ENCODE measurements at regions not wholly inside any gene's neighbourhood (a gene's known extent, or its start where the extent isn't known, plus 50 kb on each side); places are given as distances from the start of the nearest gene placed in this dataset.

DNA sequence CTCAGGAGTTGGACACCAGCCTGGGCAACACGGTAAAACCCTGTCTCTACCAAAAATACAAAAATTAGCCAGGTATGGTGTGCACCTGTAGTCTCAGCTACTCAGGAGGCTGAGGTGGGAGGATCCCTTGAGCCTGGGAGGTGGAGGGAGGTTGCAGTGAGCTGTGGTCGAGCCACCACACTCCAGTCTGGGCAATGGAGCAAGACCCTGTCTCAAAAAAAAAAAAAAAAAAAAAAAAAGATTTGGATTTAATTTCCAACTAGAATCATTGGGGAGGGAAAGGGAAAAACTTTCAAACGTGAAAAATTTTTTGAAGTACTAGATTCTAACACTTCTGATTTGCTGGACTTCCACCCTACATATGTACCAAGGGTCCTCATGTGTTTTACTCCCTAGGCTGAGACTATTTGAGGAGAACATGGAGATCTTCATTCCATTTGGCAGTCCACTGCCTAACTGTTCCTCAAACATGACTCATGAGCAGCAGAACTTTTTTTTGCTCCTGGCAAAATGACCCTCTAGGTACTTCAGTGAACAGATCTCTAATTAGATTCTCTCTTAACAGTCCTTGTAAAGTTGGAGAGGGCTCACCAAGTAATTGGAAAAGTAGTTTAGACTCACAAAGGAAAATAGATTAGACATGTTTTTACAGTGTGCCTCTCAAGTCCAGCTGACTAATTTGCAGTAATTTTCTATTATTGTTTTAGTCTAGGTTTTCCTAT is 267.6 kb downstream of the METTL4 start:
- intact Hi-C loops (cut with micrococcal nuclease): no loop called here
- no peak; the same call in 1 of the 2 replicates for ATAC-seq
- Histone ChIP-seq H3K9me2 (ENCODE audit: insufficient read depth) (no peaks in the 10 kb centered on the region), H3K79me2 (ENCODE audit: insufficient read depth, low read length) (no peaks in the 10 kb centered on the region), H3K36me3 (ENCODE audit: control insufficient read depth in 1 of 2, insufficient read depth in 2 of 2, low read length in 2 of 2) (no peaks in the 10 kb centered on the region), H3K9ac (ENCODE audit: low read length) (peak overlapping the region; percentile 57), H3K27ac (ENCODE audit: low read depth, low read length) (peak overlapping the region; percentile 25; the same call in 1 of the 2 replicates), H4K20me1 (ENCODE audit: insufficient read depth) (no peaks in the 10 kb centered on the region), H3K9me3 (ENCODE audit: control insufficient read depth in 1 of 2, insufficient read depth in 1 of 2, low read depth in 1 of 2, low read length in 2 of 2) (no peaks in the 10 kb centered on the region), H2AFZ (ENCODE audit: low read depth, low read length, poor library complexity, severe bottlenecking) (peak overlapping the region; percentile 79), H3K27me3 (ENCODE audit: insufficient read depth, low read length) (no peaks in the 10 kb centered on the region), H3K4me1 (ENCODE audit: control insufficient read depth in 1 of 2, insufficient read depth in 2 of 2, low read length in 2 of 2) (peaks cover 26 to 53% of the 10 kb centered on the region in 2 experiments), H3K4me2 (ENCODE audit: low read length) (peak overlapping the region; percentile 81), H3K4me3 (replicated peaks in 1 of 2; ENCODE audit: low read depth in 1 of 2, low read length in 2 of 2) (peak overlapping the region in 1 of 2 experiments; percentile 37; a peak in 2 of 4 replicates)
- ChIA-PET CTCF (no interaction called here), POLR2A (no interaction called here), RAD21 (ENCODE audit: low non-redundant PET in 1 of 2, low total read pairs in 2 of 2, uncharacterized antibody in 2 of 2, unreplicated experiment in 2 of 2) (interaction anchor here in 1 of 2 experiments (0.6 kb wide), 1 partner anchor 17 kb away, joined by 6 read pairs; no protein-coding TSS in a partner anchor)
- no peak for DNase-seq (ENCODE audit: low read depth, low spot score)
- BruUV-seq (replicated peaks): no TSS peak
- TF ChIP-seq POLR2AphosphoS5 (IDR thresholded peaks at IDR 0.05; ENCODE audit: low read depth, low read length) (no peak), SP1 (IDR thresholded peaks at IDR 0.05; ENCODE audit: low read depth) (no peak), ELF1 (IDR thresholded peaks at IDR 0.05; ENCODE audit: borderline replicate concordance, low read depth) (no peak), YY1 (IDR thresholded peaks at IDR 0.05; ENCODE audit: extremely low read depth, insufficient replicate concordance, low read depth, low read length) (no peak), FOSL1 (IDR thresholded peaks at IDR 0.05; ENCODE audit: low read depth) (peak; percentile 35; the same call in 1 of the 2 replicates), POLR2A (IDR thresholded peaks at IDR 0.05; ENCODE audit: borderline replicate concordance, extremely low read depth, insufficient read depth, insufficient read length) (no peak), JUND (IDR thresholded peaks at IDR 0.05) (peak; percentile 26; the same call in 1 of the 2 replicates), TCF7L2 (IDR thresholded peaks at IDR 0.05; ENCODE audit: borderline replicate concordance, extremely low read depth, insufficient read depth, insufficient read length) (no peak), EZH2phosphoT487 (IDR thresholded peaks at IDR 0.05; ENCODE audit: borderline replicate concordance) (no peak), ZNF274 (IDR thresholded peaks at IDR 0.05; ENCODE audit: low read depth, low read length) (no peak), EGR1 (IDR thresholded peaks at IDR 0.05; ENCODE audit: low read depth) (no peak), SRF (IDR thresholded peaks at IDR 0.05; ENCODE audit: low read depth) (no peak), ZFX (IDR thresholded peaks at IDR 0.05) (no peak), SIN3A (IDR thresholded peaks at IDR 0.05; ENCODE audit: low read depth) (no peak)
- TF ChIP-seq, protein P1, sequence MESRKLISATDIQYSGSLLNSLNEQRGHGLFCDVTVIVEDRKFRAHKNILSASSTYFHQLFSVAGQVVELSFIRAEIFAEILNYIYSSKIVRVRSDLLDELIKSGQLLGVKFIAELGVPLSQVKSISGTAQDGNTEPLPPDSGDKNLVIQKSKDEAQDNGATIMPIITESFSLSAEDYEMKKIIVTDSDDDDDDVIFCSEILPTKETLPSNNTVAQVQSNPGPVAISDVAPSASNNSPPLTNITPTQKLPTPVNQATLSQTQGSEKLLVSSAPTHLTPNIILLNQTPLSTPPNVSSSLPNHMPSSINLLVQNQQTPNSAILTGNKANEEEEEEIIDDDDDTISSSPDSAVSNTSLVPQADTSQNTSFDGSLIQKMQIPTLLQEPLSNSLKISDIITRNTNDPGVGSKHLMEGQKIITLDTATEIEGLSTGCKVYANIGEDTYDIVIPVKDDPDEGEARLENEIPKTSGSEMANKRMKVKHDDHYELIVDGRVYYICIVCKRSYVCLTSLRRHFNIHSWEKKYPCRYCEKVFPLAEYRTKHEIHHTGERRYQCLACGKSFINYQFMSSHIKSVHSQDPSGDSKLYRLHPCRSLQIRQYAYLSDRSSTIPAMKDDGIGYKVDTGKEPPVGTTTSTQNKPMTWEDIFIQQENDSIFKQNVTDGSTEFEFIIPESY (IDR thresholded peaks at IDR 0.05; ENCODE audit: extremely low read depth, insufficient replicate concordance, low read length): no peak
- TF ChIP-seq, protein P2, sequence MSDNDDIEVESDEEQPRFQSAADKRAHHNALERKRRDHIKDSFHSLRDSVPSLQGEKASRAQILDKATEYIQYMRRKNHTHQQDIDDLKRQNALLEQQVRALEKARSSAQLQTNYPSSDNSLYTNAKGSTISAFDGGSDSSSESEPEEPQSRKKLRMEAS (IDR thresholded peaks at IDR 0.05): 0 out of 2 replicates have a peak, but pooled peaks have one; percentile 3
- TF ChIP-seq, protein P3, sequence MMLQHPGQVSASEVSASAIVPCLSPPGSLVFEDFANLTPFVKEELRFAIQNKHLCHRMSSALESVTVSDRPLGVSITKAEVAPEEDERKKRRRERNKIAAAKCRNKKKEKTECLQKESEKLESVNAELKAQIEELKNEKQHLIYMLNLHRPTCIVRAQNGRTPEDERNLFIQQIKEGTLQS (IDR thresholded peaks at IDR 0.05): no peak; the same call in 1 of the 2 replicates
- TF ChIP-seq, protein P4, sequence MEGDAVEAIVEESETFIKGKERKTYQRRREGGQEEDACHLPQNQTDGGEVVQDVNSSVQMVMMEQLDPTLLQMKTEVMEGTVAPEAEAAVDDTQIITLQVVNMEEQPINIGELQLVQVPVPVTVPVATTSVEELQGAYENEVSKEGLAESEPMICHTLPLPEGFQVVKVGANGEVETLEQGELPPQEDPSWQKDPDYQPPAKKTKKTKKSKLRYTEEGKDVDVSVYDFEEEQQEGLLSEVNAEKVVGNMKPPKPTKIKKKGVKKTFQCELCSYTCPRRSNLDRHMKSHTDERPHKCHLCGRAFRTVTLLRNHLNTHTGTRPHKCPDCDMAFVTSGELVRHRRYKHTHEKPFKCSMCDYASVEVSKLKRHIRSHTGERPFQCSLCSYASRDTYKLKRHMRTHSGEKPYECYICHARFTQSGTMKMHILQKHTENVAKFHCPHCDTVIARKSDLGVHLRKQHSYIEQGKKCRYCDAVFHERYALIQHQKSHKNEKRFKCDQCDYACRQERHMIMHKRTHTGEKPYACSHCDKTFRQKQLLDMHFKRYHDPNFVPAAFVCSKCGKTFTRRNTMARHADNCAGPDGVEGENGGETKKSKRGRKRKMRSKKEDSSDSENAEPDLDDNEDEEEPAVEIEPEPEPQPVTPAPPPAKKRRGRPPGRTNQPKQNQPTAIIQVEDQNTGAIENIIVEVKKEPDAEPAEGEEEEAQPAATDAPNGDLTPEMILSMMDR (IDR thresholded peaks at IDR 0.05 in 2 of 3, conservative IDR thresholded peaks at IDR 0.05 in 1 of 3; ENCODE audit: borderline replicate concordance in 1 of 3, insufficient read depth in 1 of 3, low read depth in 2 of 3, low read length in 2 of 3): no peak
